ENCODE measurements at regions not wholly inside any gene's neighbourhood (a gene's known extent, or its start where the extent isn't known, plus 50 kb on each side); places are given as distances from the start of the nearest gene placed in this dataset.
"Not testable (repeated sequence)": the region's sequence is repeated elsewhere in the genome, so short reads cannot be mapped to it uniquely, and the experiment has no call there.

GRCh38 chr13:110041638-110042037 lies 255.3 kb upstream of the IRS2 start:
- TF ChIP-seq POLR2A, CTCF, EP300, POLR2AphosphoS5 (IDR thresholded peaks at IDR 0.05): not testable (repeated sequence)
